ENCODE measurements at regions not wholly inside any gene's neighbourhood (a gene's known extent, or its start where the extent isn't known, plus 50 kb on each side); places are given as distances from the start of the nearest gene placed in this dataset.

- Histone ChIP-seq H3K9me3 (ENCODE audit: insufficient read depth in 2 of 2, low read depth in 1 of 2, low read length in 1 of 2) (no peaks in the 10 kb centered on the region), H3K79me2 (ENCODE audit: control insufficient read depth in 1 of 2, insufficient read depth in 2 of 2, low read length in 2 of 2) (no peaks in the 10 kb centered on the region), H2BK20ac (ENCODE audit: low read length) (no peak overlapping the region), H3K56ac (replicated peaks; ENCODE audit: insufficient read length, low read depth, low read length) (no peak overlapping the region), H2AFZ (ENCODE audit: low read length) (no peak overlapping the region), H4K8ac (ENCODE audit: extremely low read depth, insufficient read depth, low read length) (no peak overlapping the region), H3K18ac (ENCODE audit: extremely low read depth, low read length) (no peak overlapping the region), H4K20me1 (replicated peaks in 1 of 2; ENCODE audit: control insufficient read depth in 1 of 2, insufficient read depth in 2 of 2, low read length in 2 of 2) (no peaks in the 10 kb centered on the region), H2BK12ac (ENCODE audit: low read depth, low read length) (no peak overlapping the region), H4K5ac (ENCODE audit: insufficient read length, low read depth, low read length) (no peak overlapping the region), H2BK15ac (ENCODE audit: low read length) (no peak overlapping the region), H3K23me2 (ENCODE audit: low read depth, low read length) (no peaks in the 10 kb centered on the region), H2AK5ac (ENCODE audit: low read depth, low read length) (no peak overlapping the region), H3K23ac (ENCODE audit: insufficient read length) (no peak overlapping the region), H3K36me3 (ENCODE audit: control insufficient read depth in 2 of 4, insufficient read depth in 4 of 4, low read length in 3 of 4) (no peaks in the 10 kb centered on the region), H3K79me1 (ENCODE audit: low read depth, low read length) (no peaks in the 10 kb centered on the region), H3K4me2 (ENCODE audit: insufficient read depth in 1 of 2, low read depth in 2 of 2, low read length in 2 of 2) (no peak overlapping the region), H2BK120ac (replicated peaks; ENCODE audit: low read depth, low read length) (no peak overlapping the region), H3K4ac (replicated peaks; ENCODE audit: insufficient read length, low read depth, low read length) (no peak overlapping the region), H2BK5ac (ENCODE audit: low read depth, low read length) (no peak overlapping the region), H3K14ac (ENCODE audit: insufficient read length) (no peak overlapping the region), H3K27me3 (replicated peaks in 1 of 4; ENCODE audit: control insufficient read depth in 3 of 4, extremely low read depth in 1 of 4, insufficient read depth in 3 of 4, low read length in 3 of 4) (no peaks in the 10 kb centered on the region), H4K91ac (replicated peaks; ENCODE audit: insufficient read length, low read length) (no peak overlapping the region), H3K27ac (ENCODE audit: low read depth, low read length) (no peak overlapping the region), H3K9ac (replicated peaks in 1 of 4; ENCODE audit: extremely low read depth in 1 of 4, low read depth in 3 of 4, low read length in 3 of 4) (no peak overlapping the region), H3K4me1 (replicated peaks in 1 of 4; ENCODE audit: control insufficient read depth in 3 of 4, insufficient read depth in 4 of 4, low read length in 3 of 4) (no peaks in the 10 kb centered on the region), H3K4me3 (ENCODE audit: extremely low read depth in 1 of 4, insufficient read depth in 2 of 4, low read depth in 3 of 4, low read length in 4 of 4) (no peak overlapping the region)
- ChIA-PET CTCF (ENCODE audit: partially characterized antibody) (no interaction called here), POLR2A (ENCODE audit: partially characterized antibody) (no interaction called here)
- DNase-seq (ENCODE audit: low read depth in 1 of 2, low spot score in 2 of 2) (no peak), FAIRE-seq (no peak)
- whole genome bisulfite sequencing, 2 experiments (ENCODE audit: extremely low coverage in 1 of 2, insufficient coverage in 1 of 2, insufficient read length in 1 of 2, insufficient replicate concordance in 2 of 2, low coverage in 1 of 2, low lambda C conversion rate in 2 of 2, missing lambda C conversion rate in 1 of 2), result 50% methylated on average over 2 of the region's 2 CpGs; no CpG with 5 or more reads in 1 of the 2 experiments
- no peak for TF ChIP-seq RFX5 (IDR thresholded peaks at IDR 0.05; ENCODE audit: borderline replicate concordance, low read depth, low read length)
- TF ChIP-seq CTCF (IDR thresholded peaks at IDR 0.05; ENCODE audit: control extremely low read depth in 1 of 3, insufficient read depth in 1 of 3, low read depth in 1 of 3, low read length in 3 of 3), result no peak
- TF ChIP-seq MAFK (IDR thresholded peaks at IDR 0.05; ENCODE audit: low read depth, low read length), result no peak
- TF ChIP-seq JUN (IDR thresholded peaks at IDR 0.05; ENCODE audit: low read depth, low read length), result no peak
- TF ChIP-seq JUND (IDR thresholded peaks at IDR 0.05; ENCODE audit: low read length), result no peak
- no peak for TF ChIP-seq SP1 (IDR thresholded peaks at IDR 0.05; ENCODE audit: low read depth, low read length)
- TF ChIP-seq TEAD4 (IDR thresholded peaks at IDR 0.05; ENCODE audit: low read depth, low read length), result no peak
- no peak for TF ChIP-seq TAF7 (optimal IDR thresholded peaks at IDR 0.05; ENCODE audit: borderline replicate concordance, low read depth, low read length)
- no peak for TF ChIP-seq CHD2 (IDR thresholded peaks at IDR 0.05; ENCODE audit: low read length)
- TF ChIP-seq SUZ12 (IDR thresholded peaks at IDR 0.05; ENCODE audit: low read length), result no peak
- TF ChIP-seq KDM5A (IDR thresholded peaks at IDR 0.05; ENCODE audit: low read length), result no peak
- no peak for TF ChIP-seq SRF (IDR thresholded peaks at IDR 0.05; ENCODE audit: low read depth, low read length)
These were observed 598.4 kb upstream of the EDIL3 start for GRCh38 chr5:84983093-84983492.

Measured in H1 (cell line).